ENCODE measurements at regions not wholly inside any gene's neighbourhood (a gene's known extent, or its start where the extent isn't known, plus 50 kb on each side); places are given as distances from the start of the nearest gene placed in this dataset.

GRCh38 chr3:161851941-161852566, 355.4 kb downstream of the OTOL1 start:
- DNase-seq (ENCODE audit: low spot score), result peak; percentile 77
- H3K27me3 Mint-ChIP-seq (ENCODE audit: unreplicated experiment), result peaks cover 5% of the 10 kb centered on the region

GRCh38 chr3:161852744-161853143, 356.1 kb downstream of the OTOL1 start:
- no peak for DNase-seq (ENCODE audit: low spot score)
- H3K9me3 Mint-ChIP-seq (ENCODE audit: unreplicated experiment), result no peaks in the 10 kb centered on the region
- H3K4me1 Mint-ChIP-seq (ENCODE audit: unreplicated experiment), result peaks cover 11% of the 10 kb centered on the region
- H3K27ac Mint-ChIP-seq (ENCODE audit: unreplicated experiment), result no peak overlapping the region
- H3K4me3 Mint-ChIP-seq (ENCODE audit: unreplicated experiment), result no peak overlapping the region
- peaks cover 2% of the 10 kb centered on the region for H3K27me3 Mint-ChIP-seq (ENCODE audit: unreplicated experiment)
- no peaks in the 10 kb centered on the region for H3K36me3 Mint-ChIP-seq (ENCODE audit: low read depth, unreplicated experiment)
- no peak for TF ChIP-seq CTCF (IDR thresholded peaks at IDR 0.05; ENCODE audit: unreplicated experiment)

More at GRCh38 chr3:161851941-161852566, 355.4 kb downstream of the OTOL1 start:
- no peak overlapping the region for H3K27ac Mint-ChIP-seq (ENCODE audit: unreplicated experiment)
- no peaks in the 10 kb centered on the region for H3K9me3 Mint-ChIP-seq (ENCODE audit: unreplicated experiment)
- TF ChIP-seq CTCF (IDR thresholded peaks at IDR 0.05; ENCODE audit: unreplicated experiment), result peak; percentile 86
- no peak overlapping the region for H3K4me3 Mint-ChIP-seq (ENCODE audit: unreplicated experiment)
- H3K4me1 Mint-ChIP-seq (ENCODE audit: unreplicated experiment), result peaks cover 11% of the 10 kb centered on the region
- no peaks in the 10 kb centered on the region for H3K36me3 Mint-ChIP-seq (ENCODE audit: low read depth, unreplicated experiment)

DNA sequence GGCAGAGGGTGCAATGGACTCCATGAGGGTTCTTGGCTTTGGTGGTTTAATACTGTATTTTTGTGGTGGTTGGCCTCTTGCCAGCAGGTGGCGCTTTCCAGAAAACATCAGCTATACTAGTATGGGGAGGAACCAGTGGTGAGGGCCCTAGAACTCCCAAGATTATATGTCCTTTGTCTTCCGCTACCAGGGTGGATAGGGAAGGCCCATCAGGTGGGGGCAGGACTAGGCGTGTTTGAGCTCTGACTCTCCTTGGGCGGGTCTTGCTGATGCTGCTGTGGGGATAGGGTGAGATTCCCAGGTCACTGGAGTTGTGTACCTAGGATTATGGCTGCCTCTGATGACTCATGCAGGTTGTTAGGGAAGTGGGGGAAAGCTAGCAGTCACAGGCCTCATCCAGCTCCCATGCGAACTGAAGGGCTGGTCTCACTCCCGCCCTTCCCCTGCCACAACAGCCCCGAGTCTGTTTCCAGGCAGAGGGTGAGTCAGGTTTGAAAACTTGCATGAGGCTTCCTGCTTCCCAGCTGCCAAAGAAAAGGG, 357.7 kb downstream of the OTOL1 start:
- Mint-ChIP-seq H3K36me3 (ENCODE audit: low read depth, unreplicated experiment) (no peaks in the 10 kb centered on the region), H3K4me1 (ENCODE audit: unreplicated experiment) (peaks cover 11% of the 10 kb centered on the region), H3K27me3 (ENCODE audit: unreplicated experiment) (peaks cover 2% of the 10 kb centered on the region), H3K27ac (ENCODE audit: unreplicated experiment) (peak overlapping the region; percentile 84), H3K4me3 (ENCODE audit: unreplicated experiment) (no peak overlapping the region), H3K9me3 (ENCODE audit: unreplicated experiment) (no peaks in the 10 kb centered on the region)
- peak; percentile 55 for TF ChIP-seq CTCF (IDR thresholded peaks at IDR 0.05; ENCODE audit: unreplicated experiment)
- peak; percentile 42 for DNase-seq (ENCODE audit: low spot score)

DNA sequence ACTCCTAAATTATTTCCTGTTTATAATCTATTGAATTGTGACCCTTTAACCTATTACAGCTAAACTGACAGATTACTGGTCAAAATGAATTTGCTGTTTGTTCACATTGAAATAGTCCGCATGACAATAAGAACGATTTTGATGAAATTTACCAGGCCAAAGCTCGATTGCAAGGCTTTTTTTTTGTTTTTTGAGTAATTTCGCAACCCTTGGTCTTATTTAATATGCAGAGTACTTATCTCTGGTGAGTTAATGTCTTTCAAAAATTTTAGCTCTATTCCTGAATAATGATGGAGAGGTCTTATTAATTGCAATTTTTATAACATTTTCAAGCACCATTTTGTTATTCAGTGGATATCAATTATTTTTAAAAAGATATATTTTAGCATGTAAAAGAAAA, 362.4 kb downstream of the OTOL1 start:
- no peak for DNase-seq (ENCODE audit: low spot score)
- TF ChIP-seq CTCF (IDR thresholded peaks at IDR 0.05; ENCODE audit: unreplicated experiment), result no peak
- peaks cover 7% of the 10 kb centered on the region for H3K4me1 Mint-ChIP-seq (ENCODE audit: unreplicated experiment)
- H3K36me3 Mint-ChIP-seq (ENCODE audit: low read depth, unreplicated experiment), result no peaks in the 10 kb centered on the region
- H3K4me3 Mint-ChIP-seq (ENCODE audit: unreplicated experiment), result no peak overlapping the region
- H3K27ac Mint-ChIP-seq (ENCODE audit: unreplicated experiment), result no peak overlapping the region
- H3K9me3 Mint-ChIP-seq (ENCODE audit: unreplicated experiment), result no peaks in the 10 kb centered on the region
- H3K27me3 Mint-ChIP-seq (ENCODE audit: unreplicated experiment), result no peaks in the 10 kb centered on the region

DNA sequence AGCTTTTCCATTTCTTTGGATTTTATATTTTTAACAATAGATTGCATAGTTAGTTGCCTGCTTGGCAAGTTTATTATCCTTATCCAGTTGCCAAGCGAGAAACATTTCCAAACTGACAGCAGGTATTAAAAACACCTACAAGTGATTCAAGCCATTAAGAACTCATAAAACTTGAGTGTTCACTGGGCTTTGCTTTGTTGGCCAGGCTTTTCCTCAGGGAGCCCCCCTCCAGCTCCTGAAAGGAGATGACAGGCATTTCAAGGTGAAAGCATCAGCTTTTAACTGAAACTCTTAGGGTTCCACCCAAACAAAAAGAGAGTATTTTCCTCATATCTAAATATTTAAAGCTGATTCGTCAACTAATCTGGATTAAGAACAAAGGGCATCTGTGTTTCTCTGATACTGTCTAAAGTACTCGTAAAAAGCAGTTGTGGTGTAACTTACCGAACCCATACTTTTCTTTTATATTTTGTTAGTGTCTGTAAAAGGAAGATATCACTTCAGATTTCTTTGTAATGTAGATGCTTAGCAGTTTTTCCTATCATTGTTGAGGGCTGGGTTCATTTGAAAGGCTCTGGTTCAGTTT, 363.4 kb downstream of the OTOL1 start:
- Mint-ChIP-seq H3K9me3 (ENCODE audit: unreplicated experiment) (no peaks in the 10 kb centered on the region), H3K4me1 (ENCODE audit: unreplicated experiment) (no peaks in the 10 kb centered on the region), H3K4me3 (ENCODE audit: unreplicated experiment) (no peak overlapping the region), H3K27ac (ENCODE audit: unreplicated experiment) (no peak overlapping the region), H3K36me3 (ENCODE audit: low read depth, unreplicated experiment) (no peaks in the 10 kb centered on the region), H3K27me3 (ENCODE audit: unreplicated experiment) (no peaks in the 10 kb centered on the region)
- no peak for DNase-seq (ENCODE audit: low spot score)
- TF ChIP-seq CTCF (IDR thresholded peaks at IDR 0.05; ENCODE audit: unreplicated experiment), result no peak
